Neuronal stem cell (in vitro differentiated cells): ENCODE measurements at regions not wholly inside any gene's neighbourhood (a gene's known extent, or its start where the extent isn't known, plus 50 kb on each side); places are given as distances from the start of the nearest gene placed in this dataset.

Experiments used
- DNase-seq: peaks from one replicate; pipeline ENCODE4 v3.0.0-alpha.2; 2013; ENCODE audit warnings: low spot score
- H2AFZ ChIP-seq: one replicate; pipeline ENCODE4 v1.6.1; 2013; ENCODE audit warnings: mild to moderate bottlenecking, low read length, inconsistent platforms
- H2AK5ac ChIP-seq: 2 replicates; pipeline ENCODE4 v1.6.1; 2013; ENCODE audit warnings: low read depth, mild to moderate bottlenecking, inconsistent platforms, low read length, moderate library complexity, mixed read lengths
- H2BK120ac ChIP-seq: 2 replicates; pipeline ENCODE4 v1.6.1; 2013; ENCODE audit warnings: low read depth, mild to moderate bottlenecking, inconsistent platforms, low read length, moderate library complexity, mixed read lengths
- H2BK12ac ChIP-seq: one replicate; pipeline ENCODE4 v1.6.1; 2013; ENCODE audit warnings: low read length, inconsistent platforms
- H2BK15ac ChIP-seq: 2 replicates; pipeline ENCODE4 v1.6.1; 2013; ENCODE audit warnings: mild to moderate bottlenecking, low read length, inconsistent platforms, mixed read lengths
- H2BK5ac ChIP-seq: one replicate; pipeline ENCODE4 v1.6.1; 2013; ENCODE audit warnings: inconsistent platforms, mild to moderate bottlenecking, low read length, moderate library complexity
- H3K14ac ChIP-seq: one replicate; pipeline ENCODE4 v1.6.1; 2013; ENCODE audit warnings: low read length, inconsistent platforms
- H3K18ac ChIP-seq: 2 replicates; pipeline ENCODE4 v1.6.1; 2013; ENCODE audit warnings: low read length, inconsistent platforms
- H3K23ac ChIP-seq: 2 replicates; pipeline ENCODE4 v1.6.1; 2013; ENCODE audit warnings: low read depth, mild to moderate bottlenecking, mixed read lengths, low read length, inconsistent platforms; ENCODE audit not compliant: poor library complexity
- H3K27ac ChIP-seq: replicated peaks from 3 replicates; pipeline ENCODE4 v1.5.1; 2013; ENCODE audit warnings: low read length, inconsistent platforms
- H3K27me3 ChIP-seq, 3 experiments: 2 replicates each; pipeline ENCODE4 v1.6.1; 2013; ENCODE audit warnings: low read length in 3 of 3, mild to moderate bottlenecking in 2 of 3, inconsistent platforms in 1 of 3, low read depth in 1 of 3, mixed read lengths in 1 of 3, moderate library complexity in 1 of 3; ENCODE audit not compliant: control insufficient read depth in 3 of 3, insufficient read depth in 3 of 3
- H3K36me3 ChIP-seq, 2 donors: replicated peaks in 1 of 2; 2 replicates each; pipeline ENCODE4 v1.6.1; 2013; ENCODE audit warnings: low read length in 2 of 2; ENCODE audit not compliant: control insufficient read depth in 2 of 2, insufficient read depth in 2 of 2
- H3K4ac ChIP-seq: 2 replicates; pipeline ENCODE4 v1.6.1; 2013; ENCODE audit warnings: inconsistent platforms, mild to moderate bottlenecking, low read length, moderate library complexity
- H3K4me1 ChIP-seq, 2 donors: 1 replicate in 1 of 2; 2 replicates in 1 of 2; pipeline ENCODE4 v1.6.1; 2013; ENCODE audit warnings: low read length in 2 of 2, low read depth in 1 of 2; ENCODE audit not compliant: control insufficient read depth in 2 of 2, insufficient read depth in 1 of 2
- H3K4me2 ChIP-seq: one replicate; pipeline ENCODE4 v1.6.1; 2013; ENCODE audit warnings: mild to moderate bottlenecking, low read length, inconsistent platforms; ENCODE audit not compliant: insufficient read depth, poor library complexity, severe bottlenecking
- H3K4me3 ChIP-seq, 2 donors: 2 replicates each; pipeline ENCODE4 v1.5.1; 2013; ENCODE audit warnings: low read length in 2 of 2, mild to moderate bottlenecking in 2 of 2, inconsistent platforms in 1 of 2, moderate library complexity in 1 of 2
- H3K79me1 ChIP-seq: one replicate; pipeline ENCODE4 v1.6.1; 2013; ENCODE audit warnings: low read depth, mild to moderate bottlenecking, inconsistent platforms, low read length, moderate library complexity
- H3K9ac ChIP-seq: one replicate; pipeline ENCODE4 v1.6.1; 2013; ENCODE audit warnings: mild to moderate bottlenecking, low read depth, low read length, inconsistent platforms; ENCODE audit not compliant: poor library complexity
- H3K9me3 ChIP-seq, 2 donors: replicated peaks in 1 of 2; 2 replicates each; pipeline versions ENCODE3 to v1.6.1; 2013; ENCODE audit warnings: low read length in 2 of 2, mild to moderate bottlenecking in 2 of 2, inconsistent platforms in 1 of 2, low read depth in 1 of 2, mixed read lengths in 1 of 2, moderate library complexity in 1 of 2; ENCODE audit not compliant: control insufficient read depth in 2 of 2, insufficient read depth in 1 of 2
- H4K8ac ChIP-seq: one replicate; pipeline ENCODE4 v1.6.1; 2013; ENCODE audit warnings: low read depth, mild to moderate bottlenecking, inconsistent platforms, low read length, moderate library complexity
- H4K91ac ChIP-seq: one replicate; pipeline ENCODE4 v1.6.1; 2013; ENCODE audit warnings: low read length, low read depth, mild to moderate bottlenecking, inconsistent platforms; ENCODE audit not compliant: poor library complexity
- WGBS, 2 donors: extraction: QIAGEN DNeasy Blood & Tissue Kit; methylation state at CpG; one replicate each; pipeline ENCODE4 v1.1.7; 2013; ENCODE audit warnings: missing lambda C conversion rate in 2 of 2, mixed read lengths in 1 of 2; ENCODE audit not compliant: insufficient read length in 2 of 2, insufficient replicate concordance in 1 of 2; ENCODE audit errors: extremely low coverage in 2 of 2; 5-methylcytosine and 5-hydroxymethylcytosine counted together

GRCh38 chr3:112412494-112412893, 79.5 kb downstream of the CD200 start:
- no peak overlapping the region for H3K4ac ChIP-seq
- no peak overlapping the region for H3K9ac ChIP-seq
- peaks cover 0 to 2% of the 10 kb centered on the region in 2 donors for H3K9me3 ChIP-seq
- H2AFZ ChIP-seq = no peak overlapping the region
- no peaks in the 10 kb centered on the region for H3K79me1 ChIP-seq
- no peak overlapping the region for H2BK5ac ChIP-seq
- DNase-seq = no peak
- H4K8ac ChIP-seq = no peak overlapping the region
- no peak overlapping the region for H4K91ac ChIP-seq
- H3K4me3 ChIP-seq = no peak overlapping the region
- H3K27ac ChIP-seq = no peak overlapping the region
- no CpG with 5 or more reads among the region's 4 CpGs for WGBS, 2 donors
- no peak overlapping the region for H2BK12ac ChIP-seq
- H3K23ac ChIP-seq = no peak overlapping the region
- H2BK120ac ChIP-seq = no peak overlapping the region
- no peak overlapping the region for H2AK5ac ChIP-seq
- H2BK15ac ChIP-seq = no peak overlapping the region
- H3K4me2 ChIP-seq = no peak overlapping the region
- H3K18ac ChIP-seq = no peak overlapping the region
- no peaks in the 10 kb centered on the region for H3K4me1 ChIP-seq
- no peak overlapping the region for H3K14ac ChIP-seq
- H3K36me3 ChIP-seq = no peaks in the 10 kb centered on the region
- H3K27me3 ChIP-seq = peaks cover 0 to 2% (median 0%) of the 10 kb centered on the region in 3 experiments

DNA sequence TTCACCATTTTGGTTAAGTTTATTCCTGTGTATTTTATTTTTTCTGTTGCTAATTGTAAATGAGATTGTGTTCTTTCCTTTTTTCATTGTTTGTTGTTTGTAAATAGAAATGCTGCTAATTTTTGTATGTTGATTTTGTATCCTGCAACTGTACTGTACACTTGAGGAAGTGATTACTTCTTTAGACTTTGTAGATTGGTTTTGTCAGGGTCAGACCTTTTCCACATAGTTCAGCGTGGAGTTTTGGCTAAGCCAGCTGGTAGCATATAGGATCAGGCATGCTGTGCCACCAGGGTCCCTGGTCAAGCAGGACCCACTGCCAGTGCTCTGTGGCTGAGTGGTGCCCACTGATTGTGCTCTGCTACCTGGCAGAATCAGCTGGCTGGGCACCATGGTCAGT, 80.1 kb downstream of the CD200 start:
- no peak overlapping the region for H3K4me2 ChIP-seq
- no peak overlapping the region for H3K23ac ChIP-seq
- no peak overlapping the region for H2BK5ac ChIP-seq
- H3K4me3 ChIP-seq = no peak overlapping the region
- H3K4ac ChIP-seq = no peak overlapping the region
- no peaks in the 10 kb centered on the region for H3K4me1 ChIP-seq
- no peak overlapping the region for H3K27ac ChIP-seq
- no peak overlapping the region for H2BK120ac ChIP-seq
- WGBS, 2 donors = no CpG with 5 or more reads among the region's 1 CpG
- peaks cover 0 to 2% (median 0%) of the 10 kb centered on the region in 3 experiments for H3K27me3 ChIP-seq
- no peaks in the 10 kb centered on the region for H3K79me1 ChIP-seq
- H3K18ac ChIP-seq = peak overlapping the region; percentile 86
- no peak overlapping the region for H2BK12ac ChIP-seq
- no peak overlapping the region for H2BK15ac ChIP-seq
- H3K14ac ChIP-seq = no peak overlapping the region
- H4K8ac ChIP-seq = no peak overlapping the region
- DNase-seq = no peak
- no peaks in the 10 kb centered on the region for H3K36me3 ChIP-seq
- H3K9me3 ChIP-seq = peaks cover 0 to 2% of the 10 kb centered on the region in 2 donors
- no peak overlapping the region for H2AFZ ChIP-seq
- H2AK5ac ChIP-seq = peak overlapping the region; percentile 3
- H4K91ac ChIP-seq = no peak overlapping the region
- H3K9ac ChIP-seq = no peak overlapping the region

- Histone ChIP-seq H2BK12ac (peak overlapping the region; percentile 36), H3K18ac (peak overlapping the region; percentile 24), H2BK120ac (no peak overlapping the region), H2BK15ac (no peak overlapping the region), H2AK5ac (peak overlapping the region; percentile 3), H3K4ac (no peak overlapping the region), H2AFZ (no peak overlapping the region), H3K14ac (no peak overlapping the region), H3K4me3 (no peak overlapping the region), H3K36me3 (no peaks in the 10 kb centered on the region), H3K9me3 (peaks cover 0 to 2% of the 10 kb centered on the region in 2 donors), H4K8ac (peak overlapping the region; percentile 32), H3K27me3 (peaks cover 0 to 2% (median 0%) of the 10 kb centered on the region in 3 experiments), H3K9ac (no peak overlapping the region), H3K27ac (no peak overlapping the region), H2BK5ac (no peak overlapping the region), H3K4me1 (no peaks in the 10 kb centered on the region), H3K4me2 (no peak overlapping the region), H4K91ac (no peak overlapping the region), H3K79me1 (no peaks in the 10 kb centered on the region), H3K23ac (no peak overlapping the region)
- WGBS, 2 donors = no CpG with 5 or more reads among the region's 3 CpGs
- DNase-seq = no peak
Measured at GRCh38 chr3:112413722-112414121, 80.8 kb downstream of the CD200 start.
